Keratinocyte (primary cell): ENCODE measurements at regions not wholly inside any gene's neighbourhood (a gene's known extent, or its start where the extent isn't known, plus 50 kb on each side); places are given as distances from the start of the nearest gene placed in this dataset.

Source experiments
- CTCF ChIP-seq, 3 experiments: IDR thresholded peaks in 1 of 3; conservative IDR thresholded peaks in 1 of 3; optimal IDR thresholded peaks in 1 of 3; 2 replicates in 2 of 3; 3 replicates in 1 of 3; pipeline versions ENCODE3 to v1.5.1; 2011; ENCODE audit warnings: low read length in 3 of 3, mild to moderate bottlenecking in 3 of 3, moderate library complexity in 2 of 3, control low read depth in 1 of 3, inconsistent platforms in 1 of 3; ENCODE audit not compliant: insufficient read depth in 2 of 3; ENCODE audit errors: extremely low read depth in 1 of 3
- EZH2 ChIP-seq: IDR thresholded peaks from one replicate; pipeline ENCODE4 v1.6.1; 2012; ENCODE audit warnings: inconsistent platforms, mild to moderate bottlenecking, low read length, moderate library complexity

DNA sequence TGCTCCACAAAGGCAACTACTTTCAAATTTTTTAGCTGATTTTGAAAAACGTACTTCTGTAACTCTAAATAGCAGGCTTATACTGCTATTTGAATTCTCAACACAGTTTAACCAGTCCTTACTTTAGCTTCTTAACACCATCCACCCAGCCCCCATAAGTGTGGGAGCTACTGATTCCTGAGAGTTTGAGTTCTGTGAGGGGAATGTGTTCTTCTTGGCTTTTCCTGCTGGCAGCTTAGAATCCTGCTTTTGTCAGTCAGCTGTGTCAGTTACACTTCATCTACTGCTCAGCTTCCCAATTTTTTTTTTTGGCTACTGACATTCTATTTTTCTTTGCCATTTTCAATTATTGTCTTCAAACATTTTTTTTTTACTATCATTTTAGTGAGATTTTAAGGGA lies 440.4 kb downstream of the INSC start:
- TF ChIP-seq CTCF (optimal IDR thresholded peaks at IDR 0.05 in 1 of 3, IDR thresholded peaks at IDR 0.05 in 1 of 3, conservative IDR thresholded peaks at IDR 0.05 in 1 of 3; ENCODE audit: extremely low read depth in 1 of 3, insufficient read depth in 2 of 3, low read length in 3 of 3) (no peak), EZH2 (no peak)
